22Rv1 (cell line): ENCODE measurements at regions not wholly inside any gene's neighbourhood (a gene's known extent, or its start where the extent isn't known, plus 50 kb on each side); places are given as distances from the start of the nearest gene placed in this dataset.

Experiments
- H3K27ac ChIP-seq: fragments of 450-650 bp; 2 replicates; pipeline ENCODE4 v1.5.1; 2017
- CTCF ChIP-seq: fragments of 450-650 bp; IDR thresholded peaks from 2 replicates; pipeline ENCODE4 v1.5.1; 2017; ENCODE audit warnings: mild to moderate bottlenecking
- ZFX ChIP-seq: fragments of 450-650 bp; IDR thresholded peaks from 2 replicates; pipeline ENCODE4 v1.6.1; 2017; ENCODE audit warnings: antibody characterized with exemption, borderline replicate concordance

GRCh38 chr21:23245255-23245654 lies 2247.0 kb downstream of the NCAM2 start:
- H3K27ac ChIP-seq: no peak overlapping the region
- no peak for TF ChIP-seq CTCF
- no peak for TF ChIP-seq ZFX

- TF ChIP-seq CTCF (no peak), ZFX (no peak)
- no peak overlapping the region for H3K27ac ChIP-seq
Observed at GRCh38 chr21:23223882-23224281, 2225.7 kb downstream of the NCAM2 start.

GRCh38 chr21:23218667-23219066 lies 2220.5 kb downstream of the NCAM2 start:
- H3K27ac ChIP-seq: no peak overlapping the region
- TF ChIP-seq CTCF (no peak), ZFX (no peak)

GRCh38 chr21:23217597-23217996 lies 2219.4 kb downstream of the NCAM2 start:
- H3K27ac ChIP-seq: no peak overlapping the region
- TF ChIP-seq ZFX: no peak
- TF ChIP-seq CTCF: no peak

- no peak for TF ChIP-seq ZFX
- no peak for TF ChIP-seq CTCF
- no peak overlapping the region for H3K27ac ChIP-seq
Observed at GRCh38 chr21:23215261-23215660, 2217.1 kb downstream of the NCAM2 start.
